ENCODE measurements at regions not wholly inside any gene's neighbourhood (a gene's known extent, or its start where the extent isn't known, plus 50 kb on each side); places are given as distances from the start of the nearest gene placed in this dataset.
A peak's percentile ranks its signal among the peaks of the same experiment; 100 is the strongest.

DNA sequence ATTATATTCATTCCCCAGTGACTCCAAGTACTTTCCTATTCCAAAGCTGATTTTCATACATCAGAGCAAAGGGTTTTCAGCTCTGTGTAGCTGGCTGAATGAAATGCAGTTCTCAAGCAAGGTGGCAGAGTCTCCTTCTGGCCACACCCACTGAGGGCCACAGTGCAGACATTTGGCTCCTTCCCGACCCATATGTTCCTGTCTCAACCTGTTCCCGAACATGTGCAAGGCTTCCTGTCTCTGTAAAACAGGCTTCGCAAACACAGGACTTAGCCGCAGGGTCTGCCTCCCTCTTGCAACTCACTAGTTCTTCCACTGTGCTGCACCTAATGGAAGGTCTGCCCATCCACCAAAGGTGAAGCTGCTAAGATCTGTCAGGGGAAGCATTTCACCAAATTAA lies 249.2 kb downstream of the MID1IP1 start:
- no peaks in the 10 kb centered on the region for H3K4me1 ChIP-seq
- in situ Hi-C loops (cut with MboI; ENCODE audit: low pct_ligation_motif_present in 1 of 4, low pct_unique_long_range_greater_than_20kb in 1 of 4, low sequenced_read_pairs in 3 of 4) = no loop called here
- no peaks in the 10 kb centered on the region for H3K27me3 ChIP-seq
- 82% methylated on average over 4 of the region's 4 CpGs; no CpG with 5 or more reads in 1 of the 2 donors for WGBS, 2 donors (ENCODE audit: low coverage in 1 of 2)
- no peak for TF ChIP-seq POLR2A (IDR thresholded peaks at IDR 0.05)
- TF ChIP-seq, protein P1, sequence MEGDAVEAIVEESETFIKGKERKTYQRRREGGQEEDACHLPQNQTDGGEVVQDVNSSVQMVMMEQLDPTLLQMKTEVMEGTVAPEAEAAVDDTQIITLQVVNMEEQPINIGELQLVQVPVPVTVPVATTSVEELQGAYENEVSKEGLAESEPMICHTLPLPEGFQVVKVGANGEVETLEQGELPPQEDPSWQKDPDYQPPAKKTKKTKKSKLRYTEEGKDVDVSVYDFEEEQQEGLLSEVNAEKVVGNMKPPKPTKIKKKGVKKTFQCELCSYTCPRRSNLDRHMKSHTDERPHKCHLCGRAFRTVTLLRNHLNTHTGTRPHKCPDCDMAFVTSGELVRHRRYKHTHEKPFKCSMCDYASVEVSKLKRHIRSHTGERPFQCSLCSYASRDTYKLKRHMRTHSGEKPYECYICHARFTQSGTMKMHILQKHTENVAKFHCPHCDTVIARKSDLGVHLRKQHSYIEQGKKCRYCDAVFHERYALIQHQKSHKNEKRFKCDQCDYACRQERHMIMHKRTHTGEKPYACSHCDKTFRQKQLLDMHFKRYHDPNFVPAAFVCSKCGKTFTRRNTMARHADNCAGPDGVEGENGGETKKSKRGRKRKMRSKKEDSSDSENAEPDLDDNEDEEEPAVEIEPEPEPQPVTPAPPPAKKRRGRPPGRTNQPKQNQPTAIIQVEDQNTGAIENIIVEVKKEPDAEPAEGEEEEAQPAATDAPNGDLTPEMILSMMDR (IDR thresholded peaks at IDR 0.05) = no peak
- no peak for TF ChIP-seq EP300 (IDR thresholded peaks at IDR 0.05; ENCODE audit: low read depth)
- TF ChIP-seq POLR2AphosphoS5 (IDR thresholded peaks at IDR 0.05) = no peak
- H3K36me3 ChIP-seq = no peaks in the 10 kb centered on the region
- H3K4me3 ChIP-seq = no peak overlapping the region
- H3K27ac ChIP-seq = no peak overlapping the region
- intact Hi-C loops (cut with DNase I; ENCODE audit: low total_unique reads) = no loop called here
- no peaks in the 10 kb centered on the region for H3K9me3 ChIP-seq
- DNase-seq = no peak

DNA sequence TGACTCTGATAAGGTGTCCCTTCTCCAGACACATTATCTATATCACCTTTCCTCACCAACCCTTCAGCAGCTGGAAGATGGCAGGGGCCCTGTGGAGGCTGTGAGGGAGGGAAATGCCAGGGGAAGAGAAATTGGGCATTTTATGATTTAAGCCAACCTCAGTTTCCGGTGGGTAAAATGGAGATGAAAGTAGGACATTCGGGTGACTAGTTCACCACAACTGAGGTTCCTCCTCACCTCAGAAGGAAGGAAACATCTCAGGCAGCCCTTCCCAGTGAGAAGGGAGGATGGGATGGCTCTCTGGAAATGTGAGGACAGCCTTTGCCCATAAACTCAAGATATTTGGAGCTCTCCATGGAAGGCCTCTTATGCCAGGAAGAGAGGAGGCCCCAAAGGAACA lies 251.5 kb downstream of the MID1IP1 start:
- Histone ChIP-seq H3K36me3 (no peaks in the 10 kb centered on the region), H3K4me3 (no peak overlapping the region), H3K9me3 (no peaks in the 10 kb centered on the region), H3K4me1 (no peaks in the 10 kb centered on the region), H3K27me3 (no peaks in the 10 kb centered on the region), H3K27ac (no peak overlapping the region)
- TF ChIP-seq POLR2A (IDR thresholded peaks at IDR 0.05) (no peak), EP300 (IDR thresholded peaks at IDR 0.05; ENCODE audit: low read depth) (no peak), POLR2AphosphoS5 (IDR thresholded peaks at IDR 0.05) (no peak)
- TF ChIP-seq, protein P1 (IDR thresholded peaks at IDR 0.05) = no peak
- DNase-seq = no peak
- in situ Hi-C loops (cut with MboI; ENCODE audit: low pct_ligation_motif_present in 1 of 4, low pct_unique_long_range_greater_than_20kb in 1 of 4, low sequenced_read_pairs in 3 of 4) (no loop called here), intact Hi-C loops (cut with DNase I; ENCODE audit: low total_unique reads) (no loop called here)
- WGBS, 2 donors (ENCODE audit: low coverage in 1 of 2) = 90% methylated on average over 2 of the region's 2 CpGs; no CpG with 5 or more reads in 1 of the 2 donors

DNA sequence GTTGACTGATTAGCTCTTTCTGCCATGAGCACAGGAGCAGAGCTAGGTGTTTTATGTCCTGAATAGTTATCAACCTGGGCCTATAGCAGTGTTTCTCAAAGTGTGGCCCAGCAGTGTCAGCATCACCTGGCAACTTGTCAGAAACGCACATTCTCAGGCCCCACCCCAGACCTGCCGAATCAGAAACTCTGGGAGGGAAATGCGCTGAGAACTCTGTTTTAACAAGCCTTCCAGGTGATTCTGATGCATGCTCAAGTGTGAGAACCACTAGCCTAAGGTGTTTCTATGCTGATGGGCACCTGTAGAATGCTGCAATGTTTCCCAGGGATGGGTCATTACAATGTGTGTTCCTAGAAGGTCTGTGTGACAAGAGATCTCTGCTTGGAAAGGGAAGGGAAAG lies 257.5 kb downstream of the MID1IP1 start:
- no peak for TF ChIP-seq EP300 (IDR thresholded peaks at IDR 0.05; ENCODE audit: low read depth)
- TF ChIP-seq POLR2A (IDR thresholded peaks at IDR 0.05) = no peak
- TF ChIP-seq POLR2AphosphoS5 (IDR thresholded peaks at IDR 0.05) = no peak
- TF ChIP-seq, protein P1 (IDR thresholded peaks at IDR 0.05) = no peak
- Histone ChIP-seq H3K36me3 (no peaks in the 10 kb centered on the region), H3K4me1 (no peaks in the 10 kb centered on the region), H3K4me3 (no peak overlapping the region), H3K27ac (no peak overlapping the region), H3K27me3 (no peaks in the 10 kb centered on the region), H3K9me3 (no peaks in the 10 kb centered on the region)
- intact Hi-C loops (cut with DNase I; ENCODE audit: low total_unique reads) (no loop called here), in situ Hi-C loops (cut with MboI; ENCODE audit: low pct_ligation_motif_present in 1 of 4, low pct_unique_long_range_greater_than_20kb in 1 of 4, low sequenced_read_pairs in 3 of 4) (no loop called here)
- WGBS, 2 donors (ENCODE audit: low coverage in 1 of 2) = 81% methylated on average over 3 of the region's 3 CpGs; no CpG with 5 or more reads in 1 of the 2 donors
- DNase-seq = no peak

DNA sequence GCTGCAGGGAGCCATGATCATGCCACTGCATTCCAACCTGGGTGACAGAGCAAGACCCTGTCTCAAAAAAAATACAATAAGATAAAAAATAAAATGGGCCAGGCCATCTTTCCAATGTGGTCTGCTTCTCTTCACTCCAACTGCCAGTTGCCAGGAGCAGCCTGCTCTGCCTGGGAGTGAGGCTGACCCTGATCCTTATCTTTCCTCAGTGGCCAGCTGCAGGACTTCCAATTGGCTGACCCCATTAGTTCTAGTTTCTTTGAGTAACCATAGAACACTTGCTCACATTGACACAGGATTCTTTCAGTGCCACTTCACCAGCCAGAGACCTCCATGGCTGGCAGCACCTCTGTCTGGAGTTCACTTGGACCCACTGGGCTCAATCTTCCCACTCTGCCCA lies 258.6 kb downstream of the MID1IP1 start:
- Histone ChIP-seq H3K4me1 (no peaks in the 10 kb centered on the region), H3K4me3 (no peak overlapping the region), H3K36me3 (no peaks in the 10 kb centered on the region), H3K27me3 (no peaks in the 10 kb centered on the region), H3K27ac (no peak overlapping the region), H3K9me3 (no peaks in the 10 kb centered on the region)
- TF ChIP-seq POLR2A (IDR thresholded peaks at IDR 0.05) (no peak), EP300 (IDR thresholded peaks at IDR 0.05; ENCODE audit: low read depth) (no peak)
- intact Hi-C loops (cut with DNase I; ENCODE audit: low total_unique reads) = no loop called here
- in situ Hi-C loops (cut with MboI; ENCODE audit: low pct_ligation_motif_present in 1 of 4, low pct_unique_long_range_greater_than_20kb in 1 of 4, low sequenced_read_pairs in 3 of 4) = no loop called here
- no peak for DNase-seq

DNA sequence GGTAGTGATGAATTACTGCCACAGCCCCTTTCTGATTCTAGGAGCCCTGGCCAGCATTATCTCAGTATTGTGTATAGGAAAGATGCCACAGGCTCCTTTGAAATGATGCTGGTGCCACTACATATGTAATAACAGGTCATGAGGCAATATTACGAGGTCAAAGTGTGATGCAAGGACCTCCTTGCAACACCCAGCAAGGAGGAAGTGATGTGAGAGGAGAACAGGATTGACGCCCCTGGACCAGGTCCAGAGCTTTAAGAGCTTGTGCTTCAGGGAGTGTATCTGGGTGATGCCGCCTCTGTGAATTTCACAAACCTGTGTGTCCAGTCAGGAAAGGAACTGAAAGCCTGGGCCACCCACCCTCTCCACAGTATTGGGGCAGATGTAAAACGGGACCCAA lies 261.8 kb downstream of the MID1IP1 start:
- no peak overlapping the region for H3K27ac ChIP-seq
- no peak for TF ChIP-seq POLR2AphosphoS5 (IDR thresholded peaks at IDR 0.05)
- no peak for TF ChIP-seq EP300 (IDR thresholded peaks at IDR 0.05; ENCODE audit: low read depth)
- TF ChIP-seq, protein P1 (IDR thresholded peaks at IDR 0.05) = no peak
- TF ChIP-seq POLR2A (IDR thresholded peaks at IDR 0.05) = no peak
- peak; percentile 45 for DNase-seq
- no peak overlapping the region for H3K4me3 ChIP-seq
- intact Hi-C loops (cut with DNase I; ENCODE audit: low total_unique reads) = no loop called here
- H3K27me3 ChIP-seq = no peaks in the 10 kb centered on the region
- in situ Hi-C loops (cut with MboI; ENCODE audit: low pct_ligation_motif_present in 1 of 4, low pct_unique_long_range_greater_than_20kb in 1 of 4, low sequenced_read_pairs in 3 of 4) = no loop called here
- WGBS, 2 donors (ENCODE audit: low coverage in 1 of 2) = 55% methylated on average over 4 of the region's 4 CpGs; no CpG with 5 or more reads in 1 of the 2 donors
- no peaks in the 10 kb centered on the region for H3K9me3 ChIP-seq
- no peaks in the 10 kb centered on the region for H3K36me3 ChIP-seq
- no peaks in the 10 kb centered on the region for H3K4me1 ChIP-seq

Measured in transverse colon (tissue), 4 donors.